ENCODE measurements at regions not wholly inside any gene's neighbourhood (a gene's known extent, or its start where the extent isn't known, plus 50 kb on each side); places are given as distances from the start of the nearest gene placed in this dataset.

- TF ChIP-seq CTCF (IDR thresholded peaks at IDR 0.05), result no peak
- no peak for TF ChIP-seq EZH2 (IDR thresholded peaks at IDR 0.05; ENCODE audit: borderline replicate concordance, insufficient read depth, low read depth, low read length, poor library complexity, severe bottlenecking)
Measured at GRCh38 chrX:138865093-138865649, 153.7 kb upstream of the FGF13 start.
